ENCODE measurements at regions not wholly inside any gene's neighbourhood (a gene's known extent, or its start where the extent isn't known, plus 50 kb on each side); places are given as distances from the start of the nearest gene placed in this dataset.

- in situ Hi-C loops (cut with HindIII; ENCODE audit: low pct_unique_long_range_greater_than_20kb, low sequenced_read_pairs): no loop called here
- DNase-seq (ENCODE audit: low read depth in 1 of 2, low spot score in 1 of 2): no peak
- TF ChIP-seq JUND (IDR thresholded peaks at IDR 0.05; ENCODE audit: low read depth): no peak
These were observed 69.7 kb downstream of the PSMB1 start for GRCh38 chr6:170483413-170483812.

GRCh38 chr6:170480050-170480692 is 72.9 kb downstream of the PSMB1 start:
- no peak for TF ChIP-seq JUND (IDR thresholded peaks at IDR 0.05; ENCODE audit: low read depth)
- in situ Hi-C loops (cut with HindIII; ENCODE audit: low pct_unique_long_range_greater_than_20kb, low sequenced_read_pairs): no loop called here
- DNase-seq (ENCODE audit: low read depth in 1 of 2, low spot score in 1 of 2): peak in 1 of 2 experiments; percentile 29

GRCh38 chr6:170476360-170476759 is 76.7 kb downstream of the PSMB1 start:
- TF ChIP-seq JUND (IDR thresholded peaks at IDR 0.05; ENCODE audit: low read depth): no peak
- in situ Hi-C loops (cut with HindIII; ENCODE audit: low pct_unique_long_range_greater_than_20kb, low sequenced_read_pairs): no loop called here
- DNase-seq (ENCODE audit: low read depth in 1 of 2, low spot score in 1 of 2): no peak

DNA sequence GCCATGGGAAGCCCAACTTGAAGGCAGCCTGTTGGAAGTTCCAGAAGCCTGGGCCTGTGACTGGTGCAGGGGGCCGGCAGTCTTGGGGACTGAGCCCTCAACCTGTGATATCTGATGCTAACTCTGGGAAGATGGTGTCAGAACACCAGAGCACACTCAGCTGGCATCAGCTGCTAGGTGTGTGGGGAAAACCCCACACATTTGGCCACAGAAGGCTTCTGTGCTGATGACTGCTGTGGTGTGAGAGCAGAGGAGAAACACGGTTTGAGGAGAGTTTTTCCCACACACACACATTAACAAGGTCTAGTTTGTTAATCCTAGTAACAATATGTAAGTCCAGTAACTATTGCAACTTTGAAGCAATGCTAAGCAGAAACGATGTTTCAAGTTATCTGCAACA is 78.0 kb downstream of the PSMB1 start:
- DNase-seq (ENCODE audit: low read depth in 1 of 2, low spot score in 1 of 2): no peak
- in situ Hi-C loops (cut with HindIII; ENCODE audit: low pct_unique_long_range_greater_than_20kb, low sequenced_read_pairs): no loop called here
- no peak for TF ChIP-seq JUND (IDR thresholded peaks at IDR 0.05; ENCODE audit: low read depth)

GRCh38 chr6:170473801-170474200 is 79.3 kb downstream of the PSMB1 start:
- no peak for DNase-seq (ENCODE audit: low read depth in 1 of 2, low spot score in 1 of 2)
- in situ Hi-C loops (cut with HindIII; ENCODE audit: low pct_unique_long_range_greater_than_20kb, low sequenced_read_pairs): no loop called here
- TF ChIP-seq JUND (IDR thresholded peaks at IDR 0.05; ENCODE audit: low read depth): no peak

- in situ Hi-C loops (cut with HindIII; ENCODE audit: low pct_unique_long_range_greater_than_20kb, low sequenced_read_pairs): no loop called here
- DNase-seq (ENCODE audit: low read depth in 1 of 2, low spot score in 1 of 2): no peak
- TF ChIP-seq JUND (IDR thresholded peaks at IDR 0.05; ENCODE audit: low read depth): no peak
These were observed 79.8 kb downstream of the PSMB1 start for GRCh38 chr6:170473301-170473717.

DNA sequence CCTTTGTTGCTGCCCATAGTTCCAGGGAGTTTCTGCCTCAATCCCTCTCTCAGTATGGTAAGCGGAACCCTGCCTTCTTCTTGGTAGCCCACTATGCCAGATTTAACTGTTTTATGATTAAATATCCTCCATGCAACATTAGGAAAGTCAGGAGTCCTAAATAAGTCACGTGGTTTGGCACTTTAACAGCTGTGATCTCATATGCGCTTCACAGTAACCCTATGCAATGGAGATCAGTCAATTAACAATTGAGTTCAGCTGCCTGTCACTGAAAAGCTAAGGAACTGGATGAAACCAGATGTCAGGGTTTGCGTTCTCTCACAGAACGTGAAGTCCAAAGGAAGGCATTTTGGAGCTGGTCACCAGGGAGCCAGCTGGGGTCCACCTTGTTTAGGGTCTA is 81.6 kb downstream of the PSMB1 start:
- no peak for DNase-seq (ENCODE audit: low read depth in 1 of 2, low spot score in 1 of 2)
- in situ Hi-C loops (cut with HindIII; ENCODE audit: low pct_unique_long_range_greater_than_20kb, low sequenced_read_pairs): no loop called here

GRCh38 chr6:170470734-170471133 is 82.4 kb downstream of the PSMB1 start:
- TF ChIP-seq JUND (IDR thresholded peaks at IDR 0.05; ENCODE audit: low read depth): no peak
- no peak for DNase-seq (ENCODE audit: low read depth in 1 of 2, low spot score in 1 of 2)
- in situ Hi-C loops (cut with HindIII; ENCODE audit: low pct_unique_long_range_greater_than_20kb, low sequenced_read_pairs): no loop called here

More for the DNA sequence above, 81.6 kb downstream of the PSMB1 start:
- no peak for TF ChIP-seq JUND (IDR thresholded peaks at IDR 0.05; ENCODE audit: low read depth)

GRCh38 chr6:170464524-170464979 is 88.6 kb downstream of the PSMB1 start:
- no peak for TF ChIP-seq JUND (IDR thresholded peaks at IDR 0.05; ENCODE audit: low read depth)
- in situ Hi-C loops (cut with HindIII; ENCODE audit: low pct_unique_long_range_greater_than_20kb, low sequenced_read_pairs): no loop called here
- no peak for DNase-seq (ENCODE audit: low read depth in 1 of 2, low spot score in 1 of 2)

DNA sequence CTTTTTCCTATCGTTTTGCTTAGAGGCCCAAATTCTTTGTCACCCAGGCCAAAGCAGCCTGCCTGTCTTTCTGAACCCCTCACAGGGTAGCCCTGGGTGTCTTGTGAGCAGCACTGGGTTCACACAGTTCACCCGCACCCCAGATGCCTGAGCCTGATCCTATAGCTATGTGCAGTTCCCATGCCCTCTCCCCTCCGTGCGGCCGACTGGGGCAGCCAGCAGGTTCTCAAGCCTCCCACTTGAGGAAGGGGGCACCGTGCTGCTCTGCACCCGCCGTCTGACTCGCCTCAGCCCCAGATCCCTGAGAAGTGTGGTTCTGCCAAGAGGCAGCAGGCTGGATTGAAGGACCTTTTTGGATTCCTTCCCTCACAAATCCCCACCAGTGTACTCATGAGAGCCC is 89.0 kb downstream of the PSMB1 start:
- no peak for TF ChIP-seq JUND (IDR thresholded peaks at IDR 0.05; ENCODE audit: low read depth)
- in situ Hi-C loops (cut with HindIII; ENCODE audit: low pct_unique_long_range_greater_than_20kb, low sequenced_read_pairs): no loop called here
- no peak for DNase-seq (ENCODE audit: low read depth in 1 of 2, low spot score in 1 of 2)

DNA sequence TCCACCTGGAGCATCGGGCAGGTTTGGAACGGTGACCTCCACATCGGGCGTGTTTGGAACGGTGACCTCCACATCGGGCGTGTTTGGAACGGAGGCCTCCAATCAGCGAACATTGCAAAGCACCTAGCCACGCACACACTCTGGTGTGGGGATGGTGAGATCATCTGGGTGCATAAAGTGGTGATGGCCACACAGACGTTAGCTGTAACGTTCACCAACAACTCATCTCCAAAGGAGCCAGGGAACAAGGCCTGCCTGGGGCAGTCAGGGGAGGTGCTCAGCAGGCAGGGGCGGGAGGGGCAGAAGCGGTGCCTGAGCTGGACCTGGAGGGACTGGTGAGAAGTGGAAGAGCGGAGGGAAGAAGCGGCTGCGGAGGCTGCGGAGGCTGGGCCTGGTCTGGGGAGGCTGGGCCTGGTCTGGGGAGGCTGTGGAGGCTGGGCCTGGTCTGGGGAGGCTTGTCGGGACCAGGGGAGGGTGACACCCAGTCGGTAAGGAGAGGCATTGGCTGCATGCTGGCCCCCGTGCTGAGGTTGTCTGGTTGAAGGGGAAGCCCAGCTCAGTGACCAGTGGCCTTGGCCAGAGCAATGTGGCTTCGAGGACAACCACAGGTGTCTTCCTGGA is 89.9 kb downstream of the PSMB1 start:
- in situ Hi-C loops (cut with HindIII; ENCODE audit: low pct_unique_long_range_greater_than_20kb, low sequenced_read_pairs): no loop called here
- no peak for DNase-seq (ENCODE audit: low read depth in 1 of 2, low spot score in 1 of 2)
- no peak for TF ChIP-seq JUND (IDR thresholded peaks at IDR 0.05; ENCODE audit: low read depth)

- in situ Hi-C loops (cut with HindIII; ENCODE audit: low pct_unique_long_range_greater_than_20kb, low sequenced_read_pairs): no loop called here
- TF ChIP-seq JUND (IDR thresholded peaks at IDR 0.05; ENCODE audit: low read depth): no peak
- no peak for DNase-seq (ENCODE audit: low read depth in 1 of 2, low spot score in 1 of 2)
These were observed 90.6 kb downstream of the PSMB1 start for GRCh38 chr6:170462366-170463020.
